HEK293 (cell line): ENCODE measurements at regions not wholly inside any gene's neighbourhood (a gene's known extent, or its start where the extent isn't known, plus 50 kb on each side); places are given as distances from the start of the nearest gene placed in this dataset.

Experiments used
- CTCF ChIA-PET: fragments of 350-600 bp; formaldehyde crosslinking; extraction: SDS; loops from one replicate; lab custom pipeline; 2021; ENCODE audit warnings: antibody characterized with exemption; lab: Yijun Ruan, JAX
- POLR2A ChIA-PET: fragments of 300-600 bp; formaldehyde crosslinking; extraction: SDS; loops from one replicate; lab custom pipeline; 2020; ENCODE audit warnings: antibody characterized with exemption, inconsistent platforms; lab: Yijun Ruan, JAX
- H3K27ac ChIP-seq: fragments of 200-500 bp; sonication (Bioruptor generic); 2 replicates; pipeline ENCODE4 v1.5.1; 2014; ENCODE audit warnings: low read depth, low read length, control low read depth, inconsistent platforms; ENCODE audit errors: extremely low read depth
- H3K36me3 ChIP-seq, 2 experiments: fragments of 200-500 bp in 1 of 2; sonication (Bioruptor generic) in 1 of 2; 1 replicate in 1 of 2; 2 replicates in 1 of 2; pipeline ENCODE4 v1.5.1; 2014 to 2017; ENCODE audit warnings: inconsistent platforms in 2 of 2, low read length in 2 of 2; ENCODE audit not compliant: control insufficient read depth in 2 of 2, insufficient read depth in 1 of 2
- H3K4me1 ChIP-seq: fragments of 200-500 bp; sonication (Bioruptor generic); 2 replicates; pipeline ENCODE4 v1.5.1; 2014; ENCODE audit warnings: mild to moderate bottlenecking, low read length, inconsistent platforms; ENCODE audit not compliant: control insufficient read depth, insufficient read depth
- H3K4me3 ChIP-seq: 2 replicates; pipeline ENCODE4 v1.5.1; 2011; ENCODE audit warnings: low read depth, mild to moderate bottlenecking, control low read depth, low read length, moderate library complexity
- H3K9me3 ChIP-seq: fragments of 200-500 bp; sonication (Bioruptor generic); 2 replicates; pipeline ENCODE4 v1.5.1; 2014; ENCODE audit warnings: low read depth, low read length, inconsistent platforms; ENCODE audit not compliant: control insufficient read depth, insufficient read depth
- BCL11A ChIP-seq: fragments of 450-650 bp; formaldehyde crosslinking; IDR thresholded peaks from 2 replicates; pipeline ENCODE4 v1.5.1; 2016; ENCODE audit warnings: low read depth, missing biosample characterization, missing genetic modification characterization
- KLF9 ChIP-seq: fragments of 450-650 bp; formaldehyde crosslinking; IDR thresholded peaks from 2 replicates; pipeline ENCODE4 v1.5.1; 2016; ENCODE audit warnings: missing biosample characterization, missing genetic modification characterization, low read depth
- SCRT2 ChIP-seq: fragments of 450-650 bp; formaldehyde crosslinking; IDR thresholded peaks from 2 replicates; pipeline ENCODE4 v1.5.1; 2016; ENCODE audit warnings: missing biosample characterization, missing genetic modification characterization
- ZEB2 ChIP-seq: fragments of 450-650 bp; formaldehyde crosslinking; IDR thresholded peaks from 2 replicates; pipeline ENCODE4 v1.5.1; 2016; ENCODE audit warnings: missing biosample characterization, missing genetic modification characterization
- ZNF10 ChIP-seq: fragments of 450-650 bp; formaldehyde crosslinking; IDR thresholded peaks from 2 replicates; pipeline ENCODE4 v1.5.1; 2017; ENCODE audit warnings: missing biosample characterization, missing genetic modification characterization
- ZNF114 ChIP-seq: fragments of 450-650 bp; formaldehyde crosslinking; IDR thresholded peaks from 2 replicates; pipeline ENCODE4 v1.5.0; 2017; ENCODE audit warnings: missing biosample characterization, missing genetic modification characterization
- ZNF24 ChIP-seq: fragments of 450-650 bp; formaldehyde crosslinking; IDR thresholded peaks from 2 replicates; pipeline ENCODE4 v1.5.1; 2016; ENCODE audit warnings: missing biosample characterization, missing genetic modification characterization
- ZNF335 ChIP-seq: fragments of 450-650 bp; formaldehyde crosslinking; conservative IDR thresholded peaks from 2 replicates; pipeline ENCODE4 v1.5.1; 2016; ENCODE audit warnings: missing biosample characterization, missing genetic modification characterization
- ZNF354C ChIP-seq: fragments of 450-650 bp; formaldehyde crosslinking; IDR thresholded peaks from 2 replicates; pipeline ENCODE4 v1.5.1; 2016; ENCODE audit warnings: missing biosample characterization, missing genetic modification characterization, low read depth, borderline replicate concordance
- ZNF391 ChIP-seq: fragments of 450-650 bp; formaldehyde crosslinking; IDR thresholded peaks from 2 replicates; pipeline ENCODE4 v1.5.1; 2016; ENCODE audit warnings: low read depth, missing biosample characterization, missing genetic modification characterization, borderline replicate concordance
- ZNF529 ChIP-seq: fragments of 450-650 bp; formaldehyde crosslinking; IDR thresholded peaks from 2 replicates; pipeline ENCODE4 v1.5.1; 2017; ENCODE audit warnings: missing genetic modification characterization, missing biosample characterization; ENCODE audit not compliant: insufficient replicate concordance
- ZNF544 ChIP-seq: fragments of 450-650 bp; formaldehyde crosslinking; IDR thresholded peaks from 2 replicates; pipeline ENCODE4 v1.5.0; 2017; ENCODE audit warnings: missing biosample characterization, missing genetic modification characterization
- ZNF558 ChIP-seq: fragments of 450-650 bp; formaldehyde crosslinking; IDR thresholded peaks from 2 replicates; pipeline ENCODE4 v1.5.1; 2016; ENCODE audit warnings: missing biosample characterization, missing genetic modification characterization
- ZNF664 ChIP-seq: fragments of 450-650 bp; formaldehyde crosslinking; IDR thresholded peaks from 2 replicates; pipeline ENCODE4 v1.5.1; 2016; ENCODE audit warnings: missing biosample characterization, missing genetic modification characterization
- TF ChIP-seq, protein P1 (sequence below): IDR thresholded peaks from 2 replicates; pipeline ENCODE4 v1.6.1; 2011; ENCODE audit warnings: mild to moderate bottlenecking, low read depth, low read length, borderline replicate concordance
- TF ChIP-seq, protein P2 (sequence below): fragments of 450-650 bp; formaldehyde crosslinking; IDR thresholded peaks from 2 replicates; pipeline ENCODE4 v1.5.1; 2017; ENCODE audit warnings: missing biosample characterization, missing genetic modification characterization
- TF ChIP-seq, protein P3 (sequence below): fragments of 450-650 bp; formaldehyde crosslinking; IDR thresholded peaks from 2 replicates; pipeline ENCODE4 v1.5.1; 2017; ENCODE audit warnings: missing biosample characterization, missing genetic modification characterization
- TF ChIP-seq, protein P4 (sequence below): fragments of 450-650 bp; IDR thresholded peaks from 2 replicates; pipeline ENCODE4 v1.5.1; 2018; ENCODE audit warnings: missing biosample characterization, mild to moderate bottlenecking, missing genetic modification characterization
- TF ChIP-seq, protein P5 (sequence below): fragments of 450-650 bp; formaldehyde crosslinking; IDR thresholded peaks from 2 replicates; pipeline ENCODE4 v1.5.1; 2017; ENCODE audit warnings: missing biosample characterization, missing genetic modification characterization
- TF ChIP-seq, protein P6 (sequence below): fragments of 450-650 bp; formaldehyde crosslinking; IDR thresholded peaks from 2 replicates; pipeline ENCODE4 v1.5.1; 2017; ENCODE audit warnings: missing biosample characterization, missing genetic modification characterization

DNA sequence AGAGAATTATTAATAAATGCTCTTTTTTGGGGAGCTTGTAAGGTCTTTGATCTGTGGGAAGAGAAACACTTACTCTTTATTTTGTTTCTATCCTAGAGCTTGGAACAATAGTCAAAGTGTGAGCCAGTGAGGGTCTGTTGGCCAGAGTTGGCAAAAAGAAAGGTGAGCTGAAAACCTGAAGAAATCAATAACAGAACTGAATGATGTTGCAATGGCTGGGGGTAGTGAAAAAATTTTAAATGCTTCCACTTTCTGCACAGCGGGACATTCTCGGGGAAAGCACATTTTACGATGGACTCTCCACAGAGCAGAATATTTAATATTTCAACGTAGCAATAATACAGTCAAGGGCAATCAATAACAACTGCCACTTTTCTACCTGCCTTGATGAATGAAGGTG is 78.9 kb downstream of the SKA1 start:
- no peaks in the 10 kb centered on the region for H3K36me3 ChIP-seq
- H3K4me1 ChIP-seq = no peaks in the 10 kb centered on the region
- no peaks in the 10 kb centered on the region for H3K9me3 ChIP-seq
- TF ChIP-seq, protein P1, sequence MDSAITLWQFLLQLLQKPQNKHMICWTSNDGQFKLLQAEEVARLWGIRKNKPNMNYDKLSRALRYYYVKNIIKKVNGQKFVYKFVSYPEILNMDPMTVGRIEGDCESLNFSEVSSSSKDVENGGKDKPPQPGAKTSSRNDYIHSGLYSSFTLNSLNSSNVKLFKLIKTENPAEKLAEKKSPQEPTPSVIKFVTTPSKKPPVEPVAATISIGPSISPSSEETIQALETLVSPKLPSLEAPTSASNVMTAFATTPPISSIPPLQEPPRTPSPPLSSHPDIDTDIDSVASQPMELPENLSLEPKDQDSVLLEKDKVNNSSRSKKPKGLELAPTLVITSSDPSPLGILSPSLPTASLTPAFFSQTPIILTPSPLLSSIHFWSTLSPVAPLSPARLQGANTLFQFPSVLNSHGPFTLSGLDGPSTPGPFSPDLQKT = no peak
- TF ChIP-seq, protein P2, sequence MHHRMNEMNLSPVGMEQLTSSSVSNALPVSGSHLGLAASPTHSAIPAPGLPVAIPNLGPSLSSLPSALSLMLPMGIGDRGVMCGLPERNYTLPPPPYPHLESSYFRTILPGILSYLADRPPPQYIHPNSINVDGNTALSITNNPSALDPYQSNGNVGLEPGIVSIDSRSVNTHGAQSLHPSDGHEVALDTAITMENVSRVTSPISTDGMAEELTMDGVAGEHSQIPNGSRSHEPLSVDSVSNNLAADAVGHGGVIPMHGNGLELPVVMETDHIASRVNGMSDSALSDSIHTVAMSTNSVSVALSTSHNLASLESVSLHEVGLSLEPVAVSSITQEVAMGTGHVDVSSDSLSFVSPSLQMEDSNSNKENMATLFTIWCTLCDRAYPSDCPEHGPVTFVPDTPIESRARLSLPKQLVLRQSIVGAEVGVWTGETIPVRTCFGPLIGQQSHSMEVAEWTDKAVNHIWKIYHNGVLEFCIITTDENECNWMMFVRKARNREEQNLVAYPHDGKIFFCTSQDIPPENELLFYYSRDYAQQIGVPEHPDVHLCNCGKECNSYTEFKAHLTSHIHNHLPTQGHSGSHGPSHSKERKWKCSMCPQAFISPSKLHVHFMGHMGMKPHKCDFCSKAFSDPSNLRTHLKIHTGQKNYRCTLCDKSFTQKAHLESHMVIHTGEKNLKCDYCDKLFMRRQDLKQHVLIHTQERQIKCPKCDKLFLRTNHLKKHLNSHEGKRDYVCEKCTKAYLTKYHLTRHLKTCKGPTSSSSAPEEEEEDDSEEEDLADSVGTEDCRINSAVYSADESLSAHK = no peak
- TF ChIP-seq, protein P3, sequence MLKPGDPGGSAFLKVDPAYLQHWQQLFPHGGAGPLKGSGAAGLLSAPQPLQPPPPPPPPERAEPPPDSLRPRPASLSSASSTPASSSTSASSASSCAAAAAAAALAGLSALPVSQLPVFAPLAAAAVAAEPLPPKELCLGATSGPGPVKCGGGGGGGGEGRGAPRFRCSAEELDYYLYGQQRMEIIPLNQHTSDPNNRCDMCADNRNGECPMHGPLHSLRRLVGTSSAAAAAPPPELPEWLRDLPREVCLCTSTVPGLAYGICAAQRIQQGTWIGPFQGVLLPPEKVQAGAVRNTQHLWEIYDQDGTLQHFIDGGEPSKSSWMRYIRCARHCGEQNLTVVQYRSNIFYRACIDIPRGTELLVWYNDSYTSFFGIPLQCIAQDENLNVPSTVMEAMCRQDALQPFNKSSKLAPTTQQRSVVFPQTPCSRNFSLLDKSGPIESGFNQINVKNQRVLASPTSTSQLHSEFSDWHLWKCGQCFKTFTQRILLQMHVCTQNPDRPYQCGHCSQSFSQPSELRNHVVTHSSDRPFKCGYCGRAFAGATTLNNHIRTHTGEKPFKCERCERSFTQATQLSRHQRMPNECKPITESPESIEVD (tag by site-specific recombination) = no peak
- no peak for TF ChIP-seq ZNF24 (tag by site-specific recombination)
- TF ChIP-seq, protein P4, sequence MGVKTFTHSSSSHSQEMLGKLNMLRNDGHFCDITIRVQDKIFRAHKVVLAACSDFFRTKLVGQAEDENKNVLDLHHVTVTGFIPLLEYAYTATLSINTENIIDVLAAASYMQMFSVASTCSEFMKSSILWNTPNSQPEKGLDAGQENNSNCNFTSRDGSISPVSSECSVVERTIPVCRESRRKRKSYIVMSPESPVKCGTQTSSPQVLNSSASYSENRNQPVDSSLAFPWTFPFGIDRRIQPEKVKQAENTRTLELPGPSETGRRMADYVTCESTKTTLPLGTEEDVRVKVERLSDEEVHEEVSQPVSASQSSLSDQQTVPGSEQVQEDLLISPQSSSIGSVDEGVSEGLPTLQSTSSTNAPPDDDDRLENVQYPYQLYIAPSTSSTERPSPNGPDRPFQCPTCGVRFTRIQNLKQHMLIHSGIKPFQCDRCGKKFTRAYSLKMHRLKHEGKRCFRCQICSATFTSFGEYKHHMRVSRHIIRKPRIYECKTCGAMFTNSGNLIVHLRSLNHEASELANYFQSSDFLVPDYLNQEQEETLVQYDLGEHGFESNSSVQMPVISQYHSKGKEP (tag by site-specific recombination) = no peak
- no peak for TF ChIP-seq ZNF354C (tag by site-specific recombination)
- TF ChIP-seq ZNF664 (tag by site-specific recombination) = no peak
- no peak for TF ChIP-seq ZNF544
- TF ChIP-seq ZEB2 (tag by site-specific recombination) = no peak
- TF ChIP-seq, protein P5, sequence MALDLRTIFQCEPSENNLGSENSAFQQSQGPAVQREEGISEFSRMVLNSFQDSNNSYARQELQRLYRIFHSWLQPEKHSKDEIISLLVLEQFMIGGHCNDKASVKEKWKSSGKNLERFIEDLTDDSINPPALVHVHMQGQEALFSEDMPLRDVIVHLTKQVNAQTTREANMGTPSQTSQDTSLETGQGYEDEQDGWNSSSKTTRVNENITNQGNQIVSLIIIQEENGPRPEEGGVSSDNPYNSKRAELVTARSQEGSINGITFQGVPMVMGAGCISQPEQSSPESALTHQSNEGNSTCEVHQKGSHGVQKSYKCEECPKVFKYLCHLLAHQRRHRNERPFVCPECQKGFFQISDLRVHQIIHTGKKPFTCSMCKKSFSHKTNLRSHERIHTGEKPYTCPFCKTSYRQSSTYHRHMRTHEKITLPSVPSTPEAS = no peak
- no peak for TF ChIP-seq ZNF558 (tag by site-specific recombination)
- TF ChIP-seq KLF9 (tag by site-specific recombination) = no peak
- TF ChIP-seq ZNF529 = no peak
- TF ChIP-seq SCRT2 (tag by site-specific recombination) = no peak
- TF ChIP-seq ZNF114 (tag by site-specific recombination) = no peak
- no peak for TF ChIP-seq BCL11A (tag by site-specific recombination)
- TF ChIP-seq ZNF10 (tag by site-specific recombination) = no peak
- no peak for TF ChIP-seq ZNF391 (tag by site-specific recombination)
- no peak for TF ChIP-seq ZNF335 (tag by site-specific recombination)
- TF ChIP-seq, protein P6, sequence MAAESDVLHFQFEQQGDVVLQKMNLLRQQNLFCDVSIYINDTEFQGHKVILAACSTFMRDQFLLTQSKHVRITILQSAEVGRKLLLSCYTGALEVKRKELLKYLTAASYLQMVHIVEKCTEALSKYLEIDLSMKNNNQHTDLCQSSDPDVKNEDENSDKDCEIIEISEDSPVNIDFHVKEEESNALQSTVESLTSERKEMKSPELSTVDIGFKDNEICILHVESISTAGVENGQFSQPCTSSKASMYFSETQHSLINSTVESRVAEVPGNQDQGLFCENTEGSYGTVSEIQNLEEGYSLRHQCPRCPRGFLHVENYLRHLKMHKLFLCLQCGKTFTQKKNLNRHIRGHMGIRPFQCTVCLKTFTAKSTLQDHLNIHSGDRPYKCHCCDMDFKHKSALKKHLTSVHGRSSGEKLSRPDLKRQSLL (tag by site-specific recombination) = no peak
- TF ChIP-seq, all 188 proteins: peak for 0
- ChIA-PET CTCF (interaction anchor here (2.1 kb wide), 1 partner anchor 25 kb away, joined by 7 read pairs; no protein-coding TSS in a partner anchor), POLR2A (no interaction called here)
- H3K4me3 ChIP-seq = no peak overlapping the region
- H3K27ac ChIP-seq = no peak overlapping the region
